ENCODE measurements at regions not wholly inside any gene's neighbourhood (a gene's known extent, or its start where the extent isn't known, plus 50 kb on each side); places are given as distances from the start of the nearest gene placed in this dataset.

DNA sequence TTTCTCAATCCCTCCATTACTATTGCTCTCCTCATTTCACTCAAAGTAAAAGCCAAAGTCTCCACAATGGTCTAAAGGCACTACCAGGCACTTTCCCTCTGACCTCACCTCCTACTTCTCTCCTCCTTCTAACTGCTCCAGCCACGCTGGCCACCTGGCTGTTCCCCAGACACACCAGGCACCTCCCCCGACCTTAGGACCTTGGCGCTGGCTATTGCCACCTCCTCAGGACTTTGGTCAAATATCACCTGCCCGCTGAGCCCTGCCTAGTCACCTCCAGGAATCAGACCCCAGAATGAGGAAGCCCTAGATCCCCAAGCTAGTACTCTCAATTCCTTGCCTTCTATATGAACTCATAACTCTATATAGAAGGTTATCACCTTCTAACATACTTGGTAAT lies 66.2 kb upstream of the STEAP1B start:
- DNase-seq (no peak), ATAC-seq (no peak)
- Histone ChIP-seq H3K4me3 (no peak overlapping the region), H3K9me3 (no peaks in the 10 kb centered on the region), H3K27me3 (peaks cover 0 to 12% (median 0%) of the 10 kb centered on the region in 7 donors), H3K4me1 (peaks cover 8 to 70% (median 49%) of the 10 kb centered on the region in 9 donors), H3K27ac (peak overlapping the region in 5 of 10 donors; percentile 72 to 91 (median 88)), H3K36me3 (peaks cover 0 to 11% (median 0%) of the 10 kb centered on the region in 9 donors)
- WGBS, 2 donors = 94 to 95% methylated on average over 4 of the region's 4 CpGs
- intact Hi-C loops (cut with DNase I) = loop anchor here in 3 of 10 donors (2.0 to 10.0 kb wide), 3 partner anchors 17 to 449 kb away; partner anchors contain the start of gene HYCC1 (in 1 of the 3)
- TF ChIP-seq, protein P1, sequence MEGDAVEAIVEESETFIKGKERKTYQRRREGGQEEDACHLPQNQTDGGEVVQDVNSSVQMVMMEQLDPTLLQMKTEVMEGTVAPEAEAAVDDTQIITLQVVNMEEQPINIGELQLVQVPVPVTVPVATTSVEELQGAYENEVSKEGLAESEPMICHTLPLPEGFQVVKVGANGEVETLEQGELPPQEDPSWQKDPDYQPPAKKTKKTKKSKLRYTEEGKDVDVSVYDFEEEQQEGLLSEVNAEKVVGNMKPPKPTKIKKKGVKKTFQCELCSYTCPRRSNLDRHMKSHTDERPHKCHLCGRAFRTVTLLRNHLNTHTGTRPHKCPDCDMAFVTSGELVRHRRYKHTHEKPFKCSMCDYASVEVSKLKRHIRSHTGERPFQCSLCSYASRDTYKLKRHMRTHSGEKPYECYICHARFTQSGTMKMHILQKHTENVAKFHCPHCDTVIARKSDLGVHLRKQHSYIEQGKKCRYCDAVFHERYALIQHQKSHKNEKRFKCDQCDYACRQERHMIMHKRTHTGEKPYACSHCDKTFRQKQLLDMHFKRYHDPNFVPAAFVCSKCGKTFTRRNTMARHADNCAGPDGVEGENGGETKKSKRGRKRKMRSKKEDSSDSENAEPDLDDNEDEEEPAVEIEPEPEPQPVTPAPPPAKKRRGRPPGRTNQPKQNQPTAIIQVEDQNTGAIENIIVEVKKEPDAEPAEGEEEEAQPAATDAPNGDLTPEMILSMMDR (IDR thresholded peaks at IDR 0.05) = no peak

DNA sequence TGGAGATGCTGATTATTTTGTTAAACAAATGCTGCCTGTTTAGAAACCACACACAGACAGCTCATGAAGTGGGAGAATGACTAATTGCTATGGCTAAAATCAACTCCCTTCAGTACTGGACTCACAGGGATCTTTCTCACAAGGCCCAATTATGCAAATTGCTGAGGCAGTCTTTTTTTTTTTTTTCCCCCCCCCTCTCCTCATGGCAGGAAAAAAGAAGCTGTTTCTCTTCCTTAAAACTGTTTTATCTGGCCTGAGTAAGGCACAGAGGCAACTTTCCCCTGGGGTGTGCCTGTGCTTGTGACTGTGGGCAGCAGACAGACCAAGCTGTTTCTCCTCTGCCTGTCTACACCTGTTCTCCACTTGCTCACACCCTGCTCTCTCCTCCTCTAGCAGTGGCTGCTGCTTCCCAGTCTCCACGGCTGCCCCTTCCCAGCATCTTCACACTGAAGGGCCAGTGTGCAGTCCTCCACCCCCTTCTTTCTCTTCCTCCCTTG lies 65.4 kb upstream of the STEAP1B start:
- WGBS, 2 donors = 26 to 37% methylated on average over 1 of the region's 1 CpG
- Histone ChIP-seq H3K27me3 (peaks cover 0 to 12% (median 0%) of the 10 kb centered on the region in 7 donors), H3K4me1 (peaks cover 11 to 73% (median 57%) of the 10 kb centered on the region in 9 donors), H3K36me3 (peaks cover 0 to 6% (median 0%) of the 10 kb centered on the region in 9 donors), H3K9me3 (no peaks in the 10 kb centered on the region), H3K4me3 (no peak overlapping the region), H3K27ac (peak overlapping the region in 8 of 10 donors; percentile 72 to 91 (median 85))
- intact Hi-C loops (cut with DNase I) = loop anchor here in 3 of 10 donors (2.0 to 10.0 kb wide), 3 partner anchors 23 to 449 kb away; partner anchors contain the start of gene HYCC1 (in 1 of the 3)
- peak in 6 of 8 donors; percentile 5 to 41 (median 21) for ATAC-seq
- DNase-seq = no peak
- TF ChIP-seq, protein P1 (IDR thresholded peaks at IDR 0.05) = no peak

DNA sequence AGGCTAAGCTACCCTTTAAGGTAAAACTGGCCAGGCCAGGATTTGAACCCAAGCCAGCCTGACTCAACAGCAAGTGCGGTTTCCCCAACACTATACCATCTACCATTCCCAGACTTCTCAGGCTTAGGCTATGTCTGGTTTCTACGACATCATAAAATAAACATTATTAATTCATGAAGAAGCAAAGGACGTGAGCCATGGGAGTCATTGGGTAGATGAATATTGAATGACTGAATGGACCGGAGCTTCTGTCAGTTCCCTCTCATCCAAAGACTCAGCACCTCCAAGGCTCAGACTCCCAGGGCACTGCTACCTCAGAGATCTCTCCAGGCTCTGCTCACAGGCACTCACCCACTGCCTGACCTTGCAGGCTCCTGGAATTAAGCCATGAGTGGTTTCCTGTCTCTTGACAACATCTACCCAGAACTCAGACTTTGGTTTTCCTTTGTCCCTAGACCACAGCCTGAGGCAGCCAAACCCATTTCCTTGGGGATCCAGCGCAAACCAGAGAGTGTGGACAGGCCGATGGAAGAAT lies 64.6 kb upstream of the STEAP1B start:
- TF ChIP-seq, protein P1 (IDR thresholded peaks at IDR 0.05) = no peak
- no peaks in the 10 kb centered on the region for H3K36me3 ChIP-seq
- peak overlapping the region in 9 of 10 donors; percentile 19 to 91 (median 85) for H3K27ac ChIP-seq
- ATAC-seq = peak in 7 of 8 donors; percentile 39 to 69 (median 46)
- peak overlapping the region in 3 of 10 donors; percentile 51 to 55 (median 54) for H3K4me3 ChIP-seq
- 56 to 66% methylated on average over 6 of the region's 6 CpGs for WGBS, 2 donors
- H3K9me3 ChIP-seq = no peaks in the 10 kb centered on the region
- intact Hi-C loops (cut with DNase I) = loop anchor here in 7 of 10 donors (2.0 to 10.0 kb wide), 7 partner anchors 24 to 450 kb away; partner anchors contain the start of genes IL6 (in 2 of the 7) and HYCC1 (in 1 of the 7)
- peak; percentile 28 to 63 for DNase-seq
- peaks cover 0 to 12% (median 0%) of the 10 kb centered on the region in 7 donors for H3K27me3 ChIP-seq
- H3K4me1 ChIP-seq = peaks cover 13 to 73% (median 65%) of the 10 kb centered on the region in 9 donors

DNA sequence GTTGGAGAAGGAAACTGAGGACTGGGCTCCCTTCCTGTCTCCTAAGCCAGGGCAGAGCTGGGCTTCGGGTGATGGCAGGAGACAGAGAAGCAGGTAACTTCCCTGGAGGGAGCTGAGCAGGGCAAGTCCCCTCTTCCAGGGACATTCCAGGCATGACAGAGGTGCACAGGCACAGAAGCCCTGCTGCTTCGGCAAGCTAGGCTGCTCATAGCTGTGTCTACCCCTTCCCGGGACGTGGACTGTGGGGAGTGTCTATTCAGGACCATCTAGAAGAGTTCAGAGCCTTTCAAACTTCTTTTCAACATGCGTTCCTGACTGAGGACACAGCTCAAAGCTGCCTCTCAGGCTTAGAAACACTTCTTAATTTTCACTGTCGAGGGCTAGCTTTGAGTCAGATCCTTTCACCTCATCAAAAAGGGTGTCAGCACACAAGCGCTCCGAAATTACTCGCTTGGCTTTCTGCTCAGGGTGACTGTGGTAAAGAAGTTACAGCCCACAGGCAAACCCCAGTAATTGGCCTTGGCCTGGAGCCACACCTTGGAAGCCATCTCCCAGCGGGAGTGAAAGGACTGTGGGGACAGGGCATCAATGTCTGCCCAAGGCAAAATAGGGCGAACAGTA lies 63.7 kb upstream of the STEAP1B start:
- intact Hi-C loops (cut with DNase I) = loop anchor here in 8 of 10 donors (1.0 to 10.0 kb wide), 8 partner anchors 25 to 451 kb away; partner anchors contain the start of genes IL6 (in 4 of the 8) and HYCC1 (in 1 of the 8)
- no peaks in the 10 kb centered on the region for H3K9me3 ChIP-seq
- peak overlapping the region; percentile 19 to 91 (median 82) for H3K27ac ChIP-seq
- DNase-seq (no peak), ATAC-seq (peak in 7 of 8 donors; percentile 9 to 44 (median 30))
- TF ChIP-seq, protein P1 (IDR thresholded peaks at IDR 0.05) = no peak
- peaks cover 0 to 12% (median 0%) of the 10 kb centered on the region in 7 donors for H3K27me3 ChIP-seq
- peaks cover 13 to 69% (median 65%) of the 10 kb centered on the region in 9 donors for H3K4me1 ChIP-seq
- peak overlapping the region in 9 of 10 donors; percentile 29 to 55 (median 48) for H3K4me3 ChIP-seq
- 35 to 37% methylated on average over 11 of the region's 11 CpGs for WGBS, 2 donors
- no peaks in the 10 kb centered on the region for H3K36me3 ChIP-seq
